ENCODE measurements at regions not wholly inside any gene's neighbourhood (a gene's known extent, or its start where the extent isn't known, plus 50 kb on each side); places are given as distances from the start of the nearest gene placed in this dataset.

GRCh38 chr14:37857774-37858266 lies 262.4 kb downstream of the TTC6 start:
- no peak overlapping the region for H2BK15ac ChIP-seq (ENCODE audit: low read depth, poor library complexity, severe bottlenecking)
- no peak overlapping the region for H4K91ac ChIP-seq (ENCODE audit: low read length)
- no peak overlapping the region for H3K14ac ChIP-seq (ENCODE audit: low read length in 2 of 2)
- H2AK5ac ChIP-seq (ENCODE audit: low read length, severe bottlenecking), result no peak overlapping the region
- no peak overlapping the region for H3K9ac ChIP-seq (ENCODE audit: low read length)
- H3K4me3 ChIP-seq (ENCODE audit: insufficient read depth in 1 of 2, low read depth in 1 of 2, low read length in 2 of 2), result no peak overlapping the region
- no peak overlapping the region for H4K8ac ChIP-seq (ENCODE audit: low read length)
- no peak for DNase-seq
- no peak overlapping the region for H2BK120ac ChIP-seq (ENCODE audit: low read depth, low read length)
- no peaks in the 10 kb centered on the region for H3K9me3 ChIP-seq (ENCODE audit: control insufficient read depth, low read length)
- H3K36me3 ChIP-seq (ENCODE audit: control insufficient read depth in 1 of 2, insufficient read depth in 2 of 2, low read depth in 1 of 2, low read length in 2 of 2), result no peaks in the 10 kb centered on the region
- H2BK5ac ChIP-seq (ENCODE audit: low read depth, low read length, poor library complexity, severe bottlenecking), result no peak overlapping the region
- 54% methylated on average over 2 of the region's 2 CpGs for WGBS
- no peak overlapping the region for H3K4me2 ChIP-seq (ENCODE audit: low read length, poor library complexity, severe bottlenecking)
- no peak overlapping the region for H3K18ac ChIP-seq (ENCODE audit: low read depth in 1 of 2, low read length in 2 of 2)
- no peaks in the 10 kb centered on the region for H3K27me3 ChIP-seq (ENCODE audit: control insufficient read depth in 1 of 2, insufficient read depth in 1 of 2, low read length in 2 of 2)
- H3K23ac ChIP-seq (ENCODE audit: low read length in 2 of 2), result no peak overlapping the region
- H3K79me1 ChIP-seq (replicated peaks; ENCODE audit: low read length, poor library complexity, severe bottlenecking), result no peaks in the 10 kb centered on the region
- no peak overlapping the region for H2AFZ ChIP-seq (ENCODE audit: low read depth, low read length)
- H3K27ac ChIP-seq (ENCODE audit: low read length, poor library complexity, severe bottlenecking), result no peak overlapping the region
- no peak overlapping the region for H2BK12ac ChIP-seq (ENCODE audit: low read length in 2 of 2)
- no peaks in the 10 kb centered on the region for H3K4me1 ChIP-seq (ENCODE audit: control insufficient read depth, insufficient read depth, low read depth, low read length)
- no peak overlapping the region for H3K4ac ChIP-seq (ENCODE audit: low read depth in 1 of 2, low read length in 2 of 2)

GRCh38 chr14:37858733-37859132 lies 263.3 kb downstream of the TTC6 start:
- Histone ChIP-seq H3K4ac (ENCODE audit: low read depth in 1 of 2, low read length in 2 of 2) (no peak overlapping the region), H4K8ac (ENCODE audit: low read length) (no peak overlapping the region), H3K9ac (ENCODE audit: low read length) (no peak overlapping the region), H3K4me2 (ENCODE audit: low read length, poor library complexity, severe bottlenecking) (no peak overlapping the region), H3K23ac (ENCODE audit: low read length in 2 of 2) (no peak overlapping the region), H3K14ac (ENCODE audit: low read length in 2 of 2) (peak overlapping the region in 1 of 2 experiments; percentile 65), H4K91ac (ENCODE audit: low read length) (no peak overlapping the region), H2BK15ac (ENCODE audit: low read depth, poor library complexity, severe bottlenecking) (no peak overlapping the region), H3K18ac (ENCODE audit: low read depth in 1 of 2, low read length in 2 of 2) (no peak overlapping the region), H3K27me3 (ENCODE audit: control insufficient read depth in 1 of 2, insufficient read depth in 1 of 2, low read length in 2 of 2) (no peaks in the 10 kb centered on the region), H3K4me1 (ENCODE audit: control insufficient read depth, insufficient read depth, low read depth, low read length) (no peaks in the 10 kb centered on the region), H3K27ac (ENCODE audit: low read length, poor library complexity, severe bottlenecking) (no peak overlapping the region), H2BK12ac (ENCODE audit: low read length in 2 of 2) (no peak overlapping the region), H2AFZ (ENCODE audit: low read depth, low read length) (no peak overlapping the region), H3K9me3 (ENCODE audit: control insufficient read depth, low read length) (no peaks in the 10 kb centered on the region), H2BK5ac (ENCODE audit: low read depth, low read length, poor library complexity, severe bottlenecking) (no peak overlapping the region), H3K4me3 (ENCODE audit: insufficient read depth in 1 of 2, low read depth in 1 of 2, low read length in 2 of 2) (no peak overlapping the region), H3K79me1 (replicated peaks; ENCODE audit: low read length, poor library complexity, severe bottlenecking) (no peaks in the 10 kb centered on the region), H2AK5ac (ENCODE audit: low read length, severe bottlenecking) (no peak overlapping the region), H2BK120ac (ENCODE audit: low read depth, low read length) (no peak overlapping the region), H3K36me3 (ENCODE audit: control insufficient read depth in 1 of 2, insufficient read depth in 2 of 2, low read depth in 1 of 2, low read length in 2 of 2) (no peaks in the 10 kb centered on the region)
- no peak for DNase-seq
- no CpG with 5 or more reads among the region's 1 CpG for WGBS

GRCh38 chr14:37859177-37859576 lies 263.7 kb downstream of the TTC6 start:
- H2BK120ac ChIP-seq (ENCODE audit: low read depth, low read length), result no peak overlapping the region
- H2BK5ac ChIP-seq (ENCODE audit: low read depth, low read length, poor library complexity, severe bottlenecking), result no peak overlapping the region
- no peak overlapping the region for H4K8ac ChIP-seq (ENCODE audit: low read length)
- H3K36me3 ChIP-seq (ENCODE audit: control insufficient read depth in 1 of 2, insufficient read depth in 2 of 2, low read depth in 1 of 2, low read length in 2 of 2), result no peaks in the 10 kb centered on the region
- H3K18ac ChIP-seq (ENCODE audit: low read depth in 1 of 2, low read length in 2 of 2), result no peak overlapping the region
- H3K27me3 ChIP-seq (ENCODE audit: control insufficient read depth in 1 of 2, insufficient read depth in 1 of 2, low read length in 2 of 2), result no peaks in the 10 kb centered on the region
- no peak overlapping the region for H3K4ac ChIP-seq (ENCODE audit: low read depth in 1 of 2, low read length in 2 of 2)
- H3K23ac ChIP-seq (ENCODE audit: low read length in 2 of 2), result no peak overlapping the region
- WGBS, result 94% methylated on average over 2 of the region's 3 CpGs
- H2AFZ ChIP-seq (ENCODE audit: low read depth, low read length), result no peak overlapping the region
- no peak overlapping the region for H4K91ac ChIP-seq (ENCODE audit: low read length)
- no peak overlapping the region for H3K4me3 ChIP-seq (ENCODE audit: insufficient read depth in 1 of 2, low read depth in 1 of 2, low read length in 2 of 2)
- no peak overlapping the region for H2BK15ac ChIP-seq (ENCODE audit: low read depth, poor library complexity, severe bottlenecking)
- H3K4me1 ChIP-seq (ENCODE audit: control insufficient read depth, insufficient read depth, low read depth, low read length), result no peaks in the 10 kb centered on the region
- no peak overlapping the region for H3K14ac ChIP-seq (ENCODE audit: low read length in 2 of 2)
- no peak overlapping the region for H3K27ac ChIP-seq (ENCODE audit: low read length, poor library complexity, severe bottlenecking)
- H3K9me3 ChIP-seq (ENCODE audit: control insufficient read depth, low read length), result no peaks in the 10 kb centered on the region
- DNase-seq, result no peak
- H3K4me2 ChIP-seq (ENCODE audit: low read length, poor library complexity, severe bottlenecking), result no peak overlapping the region
- no peak overlapping the region for H2BK12ac ChIP-seq (ENCODE audit: low read length in 2 of 2)
- H3K79me1 ChIP-seq (replicated peaks; ENCODE audit: low read length, poor library complexity, severe bottlenecking), result no peaks in the 10 kb centered on the region
- H3K9ac ChIP-seq (ENCODE audit: low read length), result no peak overlapping the region
- H2AK5ac ChIP-seq (ENCODE audit: low read length, severe bottlenecking), result no peak overlapping the region

- Histone ChIP-seq H4K8ac (ENCODE audit: low read length) (no peak overlapping the region), H3K79me1 (replicated peaks; ENCODE audit: low read length, poor library complexity, severe bottlenecking) (no peaks in the 10 kb centered on the region), H2BK120ac (ENCODE audit: low read depth, low read length) (no peak overlapping the region), H3K9me3 (ENCODE audit: control insufficient read depth, low read length) (no peaks in the 10 kb centered on the region), H3K4me2 (ENCODE audit: low read length, poor library complexity, severe bottlenecking) (no peak overlapping the region), H2AFZ (ENCODE audit: low read depth, low read length) (no peak overlapping the region), H3K4me1 (ENCODE audit: control insufficient read depth, insufficient read depth, low read depth, low read length) (no peaks in the 10 kb centered on the region), H3K14ac (ENCODE audit: low read length in 2 of 2) (no peak overlapping the region), H3K36me3 (ENCODE audit: control insufficient read depth in 1 of 2, insufficient read depth in 2 of 2, low read depth in 1 of 2, low read length in 2 of 2) (no peaks in the 10 kb centered on the region), H3K4me3 (ENCODE audit: insufficient read depth in 1 of 2, low read depth in 1 of 2, low read length in 2 of 2) (no peak overlapping the region), H2BK12ac (ENCODE audit: low read length in 2 of 2) (no peak overlapping the region), H3K4ac (ENCODE audit: low read depth in 1 of 2, low read length in 2 of 2) (no peak overlapping the region), H3K9ac (ENCODE audit: low read length) (no peak overlapping the region), H3K27me3 (ENCODE audit: control insufficient read depth in 1 of 2, insufficient read depth in 1 of 2, low read length in 2 of 2) (no peaks in the 10 kb centered on the region), H2AK5ac (ENCODE audit: low read length, severe bottlenecking) (no peak overlapping the region), H3K23ac (ENCODE audit: low read length in 2 of 2) (no peak overlapping the region), H3K18ac (ENCODE audit: low read depth in 1 of 2, low read length in 2 of 2) (no peak overlapping the region), H2BK5ac (ENCODE audit: low read depth, low read length, poor library complexity, severe bottlenecking) (no peak overlapping the region), H4K91ac (ENCODE audit: low read length) (no peak overlapping the region), H2BK15ac (ENCODE audit: low read depth, poor library complexity, severe bottlenecking) (no peak overlapping the region), H3K27ac (ENCODE audit: low read length, poor library complexity, severe bottlenecking) (no peak overlapping the region)
- no peak for DNase-seq
- WGBS, result 93% methylated on average over 1 of the region's 3 CpGs
Measured at GRCh38 chr14:37862263-37862662, 266.8 kb downstream of the TTC6 start.

Measured in mesenchymal stem cell (in vitro differentiated cells and primary cell).